ENCODE measurements at regions not wholly inside any gene's neighbourhood (a gene's known extent, or its start where the extent isn't known, plus 50 kb on each side); places are given as distances from the start of the nearest gene placed in this dataset.
"Not testable (repeated sequence)": the region's sequence is repeated elsewhere in the genome, so short reads cannot be mapped to it uniquely, and the experiment has no call there.

- no peak overlapping the region for H3K23ac ChIP-seq (ENCODE audit: low read length)
- DNase-seq: peak; percentile 6
- H2BK15ac ChIP-seq (replicated peaks; ENCODE audit: low read depth): no peak overlapping the region
Measured at GRCh38 chr3:169008776-169009358, 654.6 kb downstream of the MECOM start.

GRCh38 chr3:169007145-169007544, 656.4 kb downstream of the MECOM start:
- no peak overlapping the region for H3K23ac ChIP-seq (ENCODE audit: low read length)
- WGBS (ENCODE audit: extremely low coverage, insufficient coverage, low lambda C conversion rate): no CpG with 5 or more reads among the region's 2 CpGs
- H4K8ac ChIP-seq (ENCODE audit: low read depth, low read length): no peak overlapping the region
- H2BK15ac ChIP-seq (replicated peaks; ENCODE audit: low read depth): no peak overlapping the region
- H3K4me3 ChIP-seq (ENCODE audit: low read length): no peak overlapping the region
- no peak overlapping the region for H3K4me2 ChIP-seq (ENCODE audit: low read length)
- H3K9ac ChIP-seq (ENCODE audit: low read length): no peak overlapping the region
- H3K27me3 ChIP-seq (ENCODE audit: insufficient read depth, low read length, poor library complexity): no peaks in the 10 kb centered on the region
- H3K79me1 ChIP-seq (ENCODE audit: low read length): no peaks in the 10 kb centered on the region
- no peak overlapping the region for H2AK5ac ChIP-seq (ENCODE audit: low read length)
- H4K5ac ChIP-seq (ENCODE audit: low read length): no peak overlapping the region
- H3K27ac ChIP-seq (ENCODE audit: low read depth, low read length): no peak overlapping the region
- DNase-seq: peak; percentile 4
- H2BK120ac ChIP-seq (ENCODE audit: low read depth, low read length): no peak overlapping the region
- no peak overlapping the region for H3K4ac ChIP-seq (ENCODE audit: low read depth, low read length)
- no peaks in the 10 kb centered on the region for H3K36me3 ChIP-seq (ENCODE audit: control insufficient read depth, insufficient read depth, low read length)
- H2BK5ac ChIP-seq (ENCODE audit: low read length): no peak overlapping the region
- H3K18ac ChIP-seq (ENCODE audit: low read length): no peak overlapping the region
- no peaks in the 10 kb centered on the region for H3K79me2 ChIP-seq (ENCODE audit: control insufficient read depth, insufficient read depth, low read length)
- H3K4me1 ChIP-seq (ENCODE audit: control insufficient read depth, low read depth, low read length): peaks cover 4% of the 10 kb centered on the region
- H3K56ac ChIP-seq (ENCODE audit: low read length): no peak overlapping the region

More at GRCh38 chr3:169008776-169009358, 654.6 kb downstream of the MECOM start:
- Histone ChIP-seq H2BK120ac (ENCODE audit: low read depth, low read length) (no peak overlapping the region), H3K9ac (ENCODE audit: low read length) (no peak overlapping the region), H3K4me3 (ENCODE audit: low read length) (no peak overlapping the region), H4K5ac (ENCODE audit: low read length) (no peak overlapping the region), H3K18ac (ENCODE audit: low read length) (no peak overlapping the region), H3K27ac (ENCODE audit: low read depth, low read length) (no peak overlapping the region), H2BK5ac (ENCODE audit: low read length) (no peak overlapping the region), H2AK5ac (ENCODE audit: low read length) (no peak overlapping the region), H3K56ac (ENCODE audit: low read length) (no peak overlapping the region), H3K27me3 (ENCODE audit: insufficient read depth, low read length, poor library complexity) (no peaks in the 10 kb centered on the region), H3K4ac (ENCODE audit: low read depth, low read length) (no peak overlapping the region), H4K8ac (ENCODE audit: low read depth, low read length) (no peak overlapping the region), H3K4me2 (ENCODE audit: low read length) (no peak overlapping the region), H3K79me1 (ENCODE audit: low read length) (no peaks in the 10 kb centered on the region), H3K79me2 (ENCODE audit: control insufficient read depth, insufficient read depth, low read length) (no peaks in the 10 kb centered on the region), H3K4me1 (ENCODE audit: control insufficient read depth, low read depth, low read length) (no peaks in the 10 kb centered on the region), H3K36me3 (ENCODE audit: control insufficient read depth, insufficient read depth, low read length) (no peaks in the 10 kb centered on the region)
- WGBS (ENCODE audit: extremely low coverage, insufficient coverage, low lambda C conversion rate): no CpG with 5 or more reads among the region's 2 CpGs

- not testable (repeated sequence) for H3K4me2 ChIP-seq (ENCODE audit: low read length); H3K27me3 ChIP-seq (ENCODE audit: insufficient read depth, low read length, poor library complexity)
- WGBS (ENCODE audit: extremely low coverage, insufficient coverage, low lambda C conversion rate): no CpG with 5 or more reads among the region's 5 CpGs
Measured at GRCh38 chr3:169006398-169006797, 657.1 kb downstream of the MECOM start.

DNA sequence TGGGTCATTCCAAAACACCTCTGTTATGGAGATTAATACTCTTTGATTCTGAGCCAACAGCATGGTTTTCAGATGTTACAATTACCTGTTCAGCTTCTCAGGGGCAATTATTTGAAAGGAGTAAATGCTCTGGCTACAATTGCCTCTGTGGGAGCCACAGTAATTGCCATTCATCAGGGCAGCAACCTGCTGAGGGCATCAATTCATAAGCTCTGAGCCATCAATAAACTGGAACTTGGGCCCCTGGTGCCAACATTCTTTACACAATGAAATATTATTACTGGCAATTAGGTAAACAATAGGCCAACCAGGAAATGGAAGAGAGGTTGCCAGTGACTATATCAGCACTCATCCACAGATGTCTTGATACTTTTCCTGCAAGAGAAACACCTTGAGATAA, 660.8 kb downstream of the MECOM start:
- no peak overlapping the region for H3K23ac ChIP-seq (ENCODE audit: low read length)
- H2AK5ac ChIP-seq (ENCODE audit: low read length): no peak overlapping the region
- no peak overlapping the region for H3K4me3 ChIP-seq (ENCODE audit: low read length)
- H4K8ac ChIP-seq (ENCODE audit: low read depth, low read length): no peak overlapping the region
- peaks cover 4% of the 10 kb centered on the region for H3K4me1 ChIP-seq (ENCODE audit: control insufficient read depth, low read depth, low read length)
- no peak for DNase-seq
- H4K5ac ChIP-seq (ENCODE audit: low read length): no peak overlapping the region
- H2BK5ac ChIP-seq (ENCODE audit: low read length): no peak overlapping the region
- no peak overlapping the region for H3K4ac ChIP-seq (ENCODE audit: low read depth, low read length)
- H2BK120ac ChIP-seq (ENCODE audit: low read depth, low read length): no peak overlapping the region
- no peaks in the 10 kb centered on the region for H3K27me3 ChIP-seq (ENCODE audit: insufficient read depth, low read length, poor library complexity)
- H3K4me2 ChIP-seq (ENCODE audit: low read length): no peak overlapping the region
- H2BK15ac ChIP-seq (replicated peaks; ENCODE audit: low read depth): no peak overlapping the region
- H3K79me1 ChIP-seq (ENCODE audit: low read length): no peaks in the 10 kb centered on the region
- H3K56ac ChIP-seq (ENCODE audit: low read length): no peak overlapping the region
- no peaks in the 10 kb centered on the region for H3K79me2 ChIP-seq (ENCODE audit: control insufficient read depth, insufficient read depth, low read length)
- H3K18ac ChIP-seq (ENCODE audit: low read length): no peak overlapping the region
- H3K27ac ChIP-seq (ENCODE audit: low read depth, low read length): no peak overlapping the region
- H3K36me3 ChIP-seq (ENCODE audit: control insufficient read depth, insufficient read depth, low read length): no peaks in the 10 kb centered on the region
- H3K9ac ChIP-seq (ENCODE audit: low read length): no peak overlapping the region

More at GRCh38 chr3:169006398-169006797, 657.1 kb downstream of the MECOM start:
- not testable (repeated sequence) for H3K9ac ChIP-seq (ENCODE audit: low read length); H2AK5ac ChIP-seq (ENCODE audit: low read length); H2BK5ac ChIP-seq (ENCODE audit: low read length); H3K4me3 ChIP-seq (ENCODE audit: low read length); H3K79me2 ChIP-seq (ENCODE audit: control insufficient read depth, insufficient read depth, low read length); H3K27ac ChIP-seq (ENCODE audit: low read depth, low read length); H4K5ac ChIP-seq (ENCODE audit: low read length); H3K4me1 ChIP-seq (ENCODE audit: control insufficient read depth, low read depth, low read length); DNase-seq; H3K79me1 ChIP-seq (ENCODE audit: low read length); H2BK15ac ChIP-seq (replicated peaks; ENCODE audit: low read depth); H2BK120ac ChIP-seq (ENCODE audit: low read depth, low read length); H4K8ac ChIP-seq (ENCODE audit: low read depth, low read length); H3K23ac ChIP-seq (ENCODE audit: low read length); H3K4ac ChIP-seq (ENCODE audit: low read depth, low read length); H3K56ac ChIP-seq (ENCODE audit: low read length); H3K36me3 ChIP-seq (ENCODE audit: control insufficient read depth, insufficient read depth, low read length); H3K18ac ChIP-seq (ENCODE audit: low read length)

DNA sequence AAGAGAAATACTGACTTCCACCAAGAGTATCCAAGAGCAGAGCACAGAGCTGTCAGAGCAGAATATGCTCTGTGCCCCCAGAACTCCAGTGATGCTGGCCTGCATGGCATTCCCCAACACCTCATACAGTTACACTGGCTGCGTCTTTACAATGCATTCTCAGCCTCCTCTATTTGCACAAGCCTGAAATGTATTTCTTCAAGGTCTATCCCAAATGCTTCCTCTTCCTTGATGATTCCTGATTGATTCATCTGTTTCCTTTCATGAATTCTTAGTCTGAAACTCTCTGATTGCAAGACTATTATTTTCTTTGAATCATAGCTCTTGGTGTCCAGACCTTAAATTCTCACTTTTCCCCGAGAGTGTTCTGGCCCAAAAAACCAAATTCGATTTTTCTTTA, 664.7 kb downstream of the MECOM start:
- no peak overlapping the region for H4K5ac ChIP-seq (ENCODE audit: low read length)
- no peaks in the 10 kb centered on the region for H3K27me3 ChIP-seq (ENCODE audit: insufficient read depth, low read length, poor library complexity)
- no peak overlapping the region for H2BK15ac ChIP-seq (replicated peaks; ENCODE audit: low read depth)
- H2AK5ac ChIP-seq (ENCODE audit: low read length): no peak overlapping the region
- H3K36me3 ChIP-seq (ENCODE audit: control insufficient read depth, insufficient read depth, low read length): no peaks in the 10 kb centered on the region
- no peaks in the 10 kb centered on the region for H3K79me1 ChIP-seq (ENCODE audit: low read length)
- H3K56ac ChIP-seq (ENCODE audit: low read length): no peak overlapping the region
- no peak overlapping the region for H3K18ac ChIP-seq (ENCODE audit: low read length)
- no peak overlapping the region for H2BK5ac ChIP-seq (ENCODE audit: low read length)
- H3K4ac ChIP-seq (ENCODE audit: low read depth, low read length): no peak overlapping the region
- no peak overlapping the region for H3K4me3 ChIP-seq (ENCODE audit: low read length)
- H3K27ac ChIP-seq (ENCODE audit: low read depth, low read length): no peak overlapping the region
- H3K79me2 ChIP-seq (ENCODE audit: control insufficient read depth, insufficient read depth, low read length): no peaks in the 10 kb centered on the region
- no peak overlapping the region for H3K4me2 ChIP-seq (ENCODE audit: low read length)
- no peak overlapping the region for H4K8ac ChIP-seq (ENCODE audit: low read depth, low read length)
- WGBS (ENCODE audit: extremely low coverage, insufficient coverage, low lambda C conversion rate): no CpG with 5 or more reads among the region's 3 CpGs
- H3K4me1 ChIP-seq (ENCODE audit: control insufficient read depth, low read depth, low read length): peaks cover 4% of the 10 kb centered on the region
- no peak overlapping the region for H3K23ac ChIP-seq (ENCODE audit: low read length)
- H2BK120ac ChIP-seq (ENCODE audit: low read depth, low read length): no peak overlapping the region
- H3K9ac ChIP-seq (ENCODE audit: low read length): no peak overlapping the region
- no peak for DNase-seq

- no peaks in the 10 kb centered on the region for H3K79me1 ChIP-seq (ENCODE audit: low read length)
- H3K23ac ChIP-seq (ENCODE audit: low read length): no peak overlapping the region
Measured at GRCh38 chr3:168997488-168997887, 666.0 kb downstream of the MECOM start.

More at GRCh38 chr3:168997488-168997887, 666.0 kb downstream of the MECOM start:
- no peak overlapping the region for H4K8ac ChIP-seq (ENCODE audit: low read depth, low read length)
- no peak overlapping the region for H3K4ac ChIP-seq (ENCODE audit: low read depth, low read length)
- no peaks in the 10 kb centered on the region for H3K79me2 ChIP-seq (ENCODE audit: control insufficient read depth, insufficient read depth, low read length)
- H2BK5ac ChIP-seq (ENCODE audit: low read length): no peak overlapping the region
- H3K18ac ChIP-seq (ENCODE audit: low read length): no peak overlapping the region
- H3K4me2 ChIP-seq (ENCODE audit: low read length): no peak overlapping the region
- H2BK15ac ChIP-seq (replicated peaks; ENCODE audit: low read depth): no peak overlapping the region
- H3K27me3 ChIP-seq (ENCODE audit: insufficient read depth, low read length, poor library complexity): no peaks in the 10 kb centered on the region
- no peaks in the 10 kb centered on the region for H3K36me3 ChIP-seq (ENCODE audit: control insufficient read depth, insufficient read depth, low read length)
- H3K9ac ChIP-seq (ENCODE audit: low read length): no peak overlapping the region
- no peak overlapping the region for H3K4me3 ChIP-seq (ENCODE audit: low read length)
- no peak for DNase-seq
- no peaks in the 10 kb centered on the region for H3K4me1 ChIP-seq (ENCODE audit: control insufficient read depth, low read depth, low read length)
- no peak overlapping the region for H3K27ac ChIP-seq (ENCODE audit: low read depth, low read length)
- no peak overlapping the region for H2AK5ac ChIP-seq (ENCODE audit: low read length)
- H4K5ac ChIP-seq (ENCODE audit: low read length): no peak overlapping the region
- H3K56ac ChIP-seq (ENCODE audit: low read length): no peak overlapping the region
- no peak overlapping the region for H2BK120ac ChIP-seq (ENCODE audit: low read depth, low read length)

All from mesendoderm (in vitro differentiated cells).